GM08714 (cell line): ENCODE measurements at regions not wholly inside any gene's neighbourhood (a gene's known extent, or its start where the extent isn't known, plus 50 kb on each side); places are given as distances from the start of the nearest gene placed in this dataset.

Source experiments
- H3K4me3 ChIP-seq: fragments of 200-500 bp; sonication (Bioruptor generic); 2 replicates; pipeline ENCODE4 v1.5.1; 2014; ENCODE audit warnings: mild to moderate bottlenecking, low read length, inconsistent platforms
- ZNF274 ChIP-seq: IDR thresholded peaks from 2 replicates; pipeline ENCODE4 v1.6.1; 2012; ENCODE audit warnings: mild to moderate bottlenecking, low read depth, low read length

GRCh38 chr10:3236644-3237404 lies 64.2 kb upstream of the PITRM1 start:
- no peak overlapping the region for H3K4me3 ChIP-seq
- TF ChIP-seq ZNF274 = no peak

DNA sequence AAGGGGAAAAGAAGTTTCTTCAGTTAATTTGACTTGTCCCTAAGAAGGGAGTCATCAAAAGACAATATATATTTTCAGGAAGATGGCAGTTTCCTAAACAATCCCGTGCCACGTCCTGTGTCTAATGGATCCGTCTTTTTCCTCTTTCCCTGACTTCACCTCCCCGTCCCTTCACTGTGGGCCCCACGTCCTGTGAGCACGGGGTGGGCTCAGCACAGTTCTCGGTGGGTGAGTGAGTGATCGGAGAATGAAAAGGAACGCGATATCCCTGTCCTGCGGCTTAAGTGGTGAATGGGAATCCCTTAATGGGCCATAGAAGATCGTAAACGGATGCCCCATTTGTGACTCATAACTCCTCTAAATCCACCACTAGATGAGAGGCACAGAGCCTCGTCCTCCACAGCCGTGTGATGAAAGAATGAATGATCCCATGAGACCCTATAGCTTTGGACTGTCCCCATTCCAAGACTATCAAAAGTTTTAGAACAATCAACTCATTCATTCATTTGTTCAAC lies 63.5 kb upstream of the PITRM1 start:
- TF ChIP-seq ZNF274 = no peak
- H3K4me3 ChIP-seq = no peak overlapping the region

GRCh38 chr10:3235395-3235794 lies 62.8 kb upstream of the PITRM1 start:
- no peak overlapping the region for H3K4me3 ChIP-seq
- TF ChIP-seq ZNF274 = no peak

DNA sequence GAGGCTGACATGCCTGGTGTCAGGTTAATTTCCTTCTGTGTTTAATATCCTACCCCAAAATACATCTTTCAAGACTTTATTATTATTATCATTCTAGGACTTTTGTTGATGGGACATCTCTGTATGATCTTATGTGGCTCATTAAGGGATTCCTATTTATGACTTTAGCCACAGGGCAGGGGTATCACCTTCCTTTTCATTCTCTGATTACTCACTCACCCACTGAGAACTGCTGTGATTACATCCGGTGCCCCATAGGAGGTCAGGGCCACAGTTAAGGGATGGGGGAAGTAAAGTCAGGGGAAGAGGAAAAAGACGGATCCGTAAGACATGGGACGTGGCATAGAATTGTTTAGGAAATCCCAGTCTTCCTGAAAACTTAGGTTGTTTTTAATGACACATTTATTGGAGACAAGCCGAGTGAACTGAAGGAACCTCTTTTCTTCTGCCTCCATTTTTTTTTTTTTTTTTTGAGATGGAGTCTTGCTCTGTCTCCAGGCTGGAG lies 61.0 kb upstream of the PITRM1 start:
- no peak for TF ChIP-seq ZNF274
- H3K4me3 ChIP-seq = no peak overlapping the region

DNA sequence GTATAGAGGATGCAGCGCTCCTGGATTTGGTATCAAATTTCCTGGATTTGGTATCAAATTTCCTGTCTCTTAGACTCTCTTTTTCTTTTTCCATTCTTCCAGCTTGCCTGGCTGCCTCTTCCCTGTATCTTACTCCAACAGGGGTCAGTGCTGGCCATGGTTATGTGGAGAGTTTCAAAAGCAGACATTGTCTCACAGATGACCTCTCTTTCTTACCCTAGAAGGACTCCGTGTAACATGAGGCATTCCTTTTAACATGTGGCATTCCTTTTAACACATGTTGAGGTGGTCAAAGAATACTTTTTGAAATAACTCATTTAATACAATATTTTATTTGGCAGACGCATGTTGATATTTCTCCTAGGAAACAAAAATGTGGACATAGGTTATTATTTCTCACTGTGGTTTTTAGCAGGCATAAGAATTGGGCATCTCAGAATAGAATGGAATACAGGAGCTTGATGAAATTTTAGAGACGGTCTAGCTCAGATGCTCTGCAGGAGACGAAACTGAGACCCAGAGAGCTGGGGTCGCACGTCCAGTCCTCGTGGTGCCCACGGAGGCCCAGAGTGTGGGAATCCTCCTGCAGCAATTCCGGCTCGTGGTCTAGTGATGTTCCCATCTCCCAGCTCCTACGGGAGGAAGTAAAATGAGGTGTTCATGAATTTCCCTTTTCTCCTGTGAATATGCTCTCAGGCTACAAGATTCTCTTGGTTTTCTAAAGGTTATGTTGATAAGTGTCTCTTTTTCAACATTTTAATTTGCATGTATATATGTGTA lies 59.6 kb upstream of the PITRM1 start:
- TF ChIP-seq ZNF274 = no peak

GRCh38 chr10:3229815-3230214 lies 57.2 kb upstream of the PITRM1 start:
- H3K4me3 ChIP-seq = no peak overlapping the region
- TF ChIP-seq ZNF274 = no peak

More for the DNA sequence above, 59.6 kb upstream of the PITRM1 start:
- H3K4me3 ChIP-seq = no peak overlapping the region

DNA sequence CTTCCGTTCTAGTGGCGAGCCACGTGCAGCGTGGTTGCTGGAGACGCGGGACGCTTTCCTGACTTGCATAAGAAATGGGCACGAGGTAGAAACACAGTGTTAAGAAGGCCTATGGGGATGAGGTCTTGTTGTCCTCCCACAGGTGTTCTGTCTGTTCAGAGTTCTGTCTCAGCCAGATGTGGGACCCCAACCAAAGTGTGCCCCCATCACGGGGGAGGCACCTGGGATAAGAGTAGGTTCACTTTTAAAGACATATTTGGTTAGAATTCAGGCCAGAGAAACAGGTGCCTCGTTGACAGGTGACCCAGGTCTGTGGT lies 56.0 kb upstream of the PITRM1 start:
- no peak overlapping the region for H3K4me3 ChIP-seq
- no peak for TF ChIP-seq ZNF274

- H3K4me3 ChIP-seq = no peak overlapping the region
- TF ChIP-seq ZNF274 = no peak
Measured at GRCh38 chr10:3226960-3227744, 54.6 kb upstream of the PITRM1 start.

DNA sequence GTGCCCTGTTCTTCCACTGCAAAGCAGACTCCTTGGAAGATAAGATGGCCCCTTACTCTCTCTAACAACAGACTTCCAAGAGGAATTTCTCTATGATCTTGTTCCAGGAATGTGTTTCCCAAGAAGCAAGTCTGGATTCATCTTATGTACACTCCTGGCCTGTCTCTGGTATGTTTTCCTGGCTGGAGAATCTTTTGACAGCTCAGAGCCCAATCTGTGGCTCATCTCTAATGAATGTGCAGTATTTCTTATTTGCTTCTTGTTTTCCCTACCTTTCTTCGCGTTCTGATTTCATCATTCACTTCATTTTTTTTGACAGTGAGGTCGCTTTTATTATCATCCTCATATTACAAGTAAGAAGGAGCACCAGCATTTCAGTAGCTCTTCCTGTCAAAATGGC lies 53.0 kb upstream of the PITRM1 start:
- no peak for TF ChIP-seq ZNF274

GRCh38 chr10:3224241-3224640 lies 51.7 kb upstream of the PITRM1 start:
- TF ChIP-seq ZNF274 = no peak
- H3K4me3 ChIP-seq = no peak overlapping the region

More for the DNA sequence above, 53.0 kb upstream of the PITRM1 start:
- no peak overlapping the region for H3K4me3 ChIP-seq

- no peak for TF ChIP-seq ZNF274
- no peak overlapping the region for H3K4me3 ChIP-seq
Measured at GRCh38 chr10:3222626-3223025, 50.0 kb upstream of the PITRM1 start.
